ENCODE measurements at regions not wholly inside any gene's neighbourhood (a gene's known extent, or its start where the extent isn't known, plus 50 kb on each side); places are given as distances from the start of the nearest gene placed in this dataset.

DNA sequence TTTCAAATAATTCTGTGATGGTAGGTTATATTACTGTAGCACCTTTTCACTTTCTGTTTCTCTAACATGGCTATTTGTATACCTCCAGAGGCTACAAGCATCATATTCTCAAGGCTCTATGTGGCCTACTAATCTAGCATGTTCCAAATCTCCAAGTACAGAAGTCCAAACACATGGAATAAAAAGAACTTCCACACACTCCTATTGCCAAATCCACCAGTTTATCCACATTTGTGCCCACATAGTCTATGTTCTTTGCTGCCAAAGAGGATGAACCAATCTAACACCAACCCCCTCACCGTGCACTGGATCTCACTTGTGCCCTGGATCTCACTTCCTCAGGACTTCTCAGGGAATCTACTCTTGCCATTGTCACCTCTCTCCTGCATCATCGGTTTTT, 247.3 kb upstream of the RBBP8 start (continued):
- TF ChIP-seq, protein P1, sequence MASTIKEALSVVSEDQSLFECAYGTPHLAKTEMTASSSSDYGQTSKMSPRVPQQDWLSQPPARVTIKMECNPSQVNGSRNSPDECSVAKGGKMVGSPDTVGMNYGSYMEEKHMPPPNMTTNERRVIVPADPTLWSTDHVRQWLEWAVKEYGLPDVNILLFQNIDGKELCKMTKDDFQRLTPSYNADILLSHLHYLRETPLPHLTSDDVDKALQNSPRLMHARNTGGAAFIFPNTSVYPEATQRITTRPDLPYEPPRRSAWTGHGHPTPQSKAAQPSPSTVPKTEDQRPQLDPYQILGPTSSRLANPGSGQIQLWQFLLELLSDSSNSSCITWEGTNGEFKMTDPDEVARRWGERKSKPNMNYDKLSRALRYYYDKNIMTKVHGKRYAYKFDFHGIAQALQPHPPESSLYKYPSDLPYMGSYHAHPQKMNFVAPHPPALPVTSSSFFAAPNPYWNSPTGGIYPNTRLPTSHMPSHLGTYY (CRISPR knock-in tag; IDR thresholded peaks at IDR 0.05): no peak
- TF ChIP-seq ZNF416 (CRISPR knock-in tag; IDR thresholded peaks at IDR 0.05): no peak

DNA sequence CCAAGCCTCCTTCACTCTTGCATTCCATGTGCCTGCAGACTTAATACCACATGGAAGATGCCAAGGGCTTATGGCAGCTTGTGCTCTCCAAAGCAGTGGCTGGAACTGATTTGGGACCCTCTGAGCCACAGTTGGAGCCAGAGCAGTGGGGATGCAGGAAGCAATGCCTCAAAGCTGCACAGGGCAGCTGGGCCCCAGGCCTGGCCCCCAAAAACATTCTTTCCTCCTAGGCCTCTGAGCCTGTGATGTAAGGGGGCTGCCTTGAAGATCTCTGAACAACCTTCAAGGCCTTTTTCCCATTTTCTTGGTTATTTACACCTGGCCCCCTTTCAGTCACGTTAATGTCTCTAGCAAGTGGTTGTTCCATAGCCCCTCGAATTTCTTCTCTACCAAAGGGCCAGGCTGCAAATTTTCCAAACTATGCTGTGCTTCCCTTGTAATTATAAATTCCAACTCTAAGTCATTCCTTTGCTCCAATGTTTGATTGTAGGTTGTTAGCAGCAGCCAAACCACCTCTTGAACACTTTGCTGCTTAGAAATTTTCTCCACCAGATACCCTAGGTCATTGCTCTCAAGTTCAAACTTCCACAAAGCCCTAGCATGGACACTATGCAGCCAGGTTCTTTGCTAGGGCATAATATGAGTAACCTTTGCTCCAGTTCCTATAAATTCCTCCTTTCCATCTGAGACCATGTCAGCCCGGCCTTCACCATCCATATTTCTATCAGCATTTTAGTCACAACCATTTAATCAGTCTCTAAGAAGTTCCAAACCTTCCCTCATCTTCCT, 245.0 kb upstream of the RBBP8 start:
- no peak overlapping the region for H3K4me3 Mint-ChIP-seq
- H3K27ac Mint-ChIP-seq: no peak overlapping the region
- TF ChIP-seq, protein P2, sequence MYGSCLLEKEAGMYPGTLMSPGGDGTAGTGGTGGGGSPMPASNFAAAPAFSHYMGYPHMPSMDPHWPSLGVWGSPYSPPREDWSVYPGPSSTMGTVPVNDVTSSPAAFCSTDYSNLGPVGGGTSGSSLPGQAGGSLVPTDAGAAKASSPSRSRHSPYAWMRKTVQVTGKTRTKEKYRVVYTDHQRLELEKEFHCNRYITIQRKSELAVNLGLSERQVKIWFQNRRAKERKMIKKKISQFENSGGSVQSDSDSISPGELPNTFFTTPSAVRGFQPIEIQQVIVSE (CRISPR knock-in tag; IDR thresholded peaks at IDR 0.05; ENCODE audit: borderline replicate concordance): no peak
- TF ChIP-seq GTF2I (CRISPR knock-in tag; conservative IDR thresholded peaks at IDR 0.05) (no peak), NFYB (CRISPR knock-in tag; conservative IDR thresholded peaks at IDR 0.05; ENCODE audit: low read depth) (no peak), SMAD4 (CRISPR knock-in tag; IDR thresholded peaks at IDR 0.05) (no peak), SOX15 (CRISPR knock-in tag; IDR thresholded peaks at IDR 0.05) (no peak), ZNF416 (CRISPR knock-in tag; IDR thresholded peaks at IDR 0.05) (no peak), ZNF317 (CRISPR knock-in tag; IDR thresholded peaks at IDR 0.05; ENCODE audit: borderline replicate concordance, low read depth) (no peak)
- TF ChIP-seq, protein P3, sequence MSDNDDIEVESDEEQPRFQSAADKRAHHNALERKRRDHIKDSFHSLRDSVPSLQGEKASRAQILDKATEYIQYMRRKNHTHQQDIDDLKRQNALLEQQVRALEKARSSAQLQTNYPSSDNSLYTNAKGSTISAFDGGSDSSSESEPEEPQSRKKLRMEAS (CRISPR knock-in tag; IDR thresholded peaks at IDR 0.05): no peak
- TF ChIP-seq, protein P4, sequence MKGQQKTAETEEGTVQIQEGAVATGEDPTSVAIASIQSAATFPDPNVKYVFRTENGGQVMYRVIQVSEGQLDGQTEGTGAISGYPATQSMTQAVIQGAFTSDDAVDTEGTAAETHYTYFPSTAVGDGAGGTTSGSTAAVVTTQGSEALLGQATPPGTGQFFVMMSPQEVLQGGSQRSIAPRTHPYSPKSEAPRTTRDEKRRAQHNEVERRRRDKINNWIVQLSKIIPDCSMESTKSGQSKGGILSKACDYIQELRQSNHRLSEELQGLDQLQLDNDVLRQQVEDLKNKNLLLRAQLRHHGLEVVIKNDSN (CRISPR knock-in tag; IDR thresholded peaks at IDR 0.05): no peak
- TF ChIP-seq, protein P5, sequence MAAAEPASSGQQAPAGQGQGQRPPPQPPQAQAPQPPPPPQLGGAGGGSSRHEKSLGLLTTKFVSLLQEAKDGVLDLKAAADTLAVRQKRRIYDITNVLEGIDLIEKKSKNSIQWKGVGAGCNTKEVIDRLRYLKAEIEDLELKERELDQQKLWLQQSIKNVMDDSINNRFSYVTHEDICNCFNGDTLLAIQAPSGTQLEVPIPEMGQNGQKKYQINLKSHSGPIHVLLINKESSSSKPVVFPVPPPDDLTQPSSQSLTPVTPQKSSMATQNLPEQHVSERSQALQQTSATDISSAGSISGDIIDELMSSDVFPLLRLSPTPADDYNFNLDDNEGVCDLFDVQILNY (CRISPR knock-in tag; IDR thresholded peaks at IDR 0.05): no peak
- peaks cover 7% of the 10 kb centered on the region for H3K9me3 Mint-ChIP-seq
- peaks cover 7% of the 10 kb centered on the region; the same call in 1 of the 2 replicates for H3K27me3 Mint-ChIP-seq (ENCODE audit: low read depth)
- ChIA-PET POLR2A (no interaction called here), CTCF (no interaction called here)
- H3K4me1 Mint-ChIP-seq: peaks cover 14% of the 10 kb centered on the region
- peaks cover 9% of the 10 kb centered on the region for H3K36me3 Mint-ChIP-seq
- DNase-seq (ENCODE audit: low spot score) (no peak), ATAC-seq (no peak)

DNA sequence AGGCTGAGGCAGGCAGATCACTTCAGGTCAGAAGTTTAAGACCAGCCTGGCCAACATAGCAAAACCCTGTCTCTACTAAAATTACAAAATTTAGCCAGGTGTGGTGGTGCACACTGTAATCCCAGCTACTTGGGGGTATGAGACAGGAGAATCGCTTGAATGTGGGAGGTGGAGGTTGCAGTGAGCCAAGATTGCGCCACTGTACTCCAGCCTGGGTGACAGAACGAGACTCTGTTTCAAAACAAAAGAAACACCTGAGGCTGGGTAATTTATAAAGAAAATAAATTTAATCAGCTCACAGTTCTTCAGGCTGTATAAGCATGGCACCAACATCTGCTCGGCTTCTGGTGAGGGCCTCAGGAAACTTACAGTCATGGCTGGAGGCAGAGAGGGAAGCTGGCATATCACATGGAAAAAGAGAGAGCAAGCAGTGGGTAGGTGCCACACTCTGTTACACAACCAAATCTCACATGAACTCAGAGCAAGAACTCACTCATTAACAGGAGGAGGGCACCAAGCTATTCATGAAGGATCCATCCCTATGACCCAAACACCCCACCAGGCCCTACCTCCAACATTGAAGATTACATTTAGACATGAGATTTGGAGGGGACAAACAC, 244.1 kb upstream of the RBBP8 start:
- Mint-ChIP-seq H3K9me3 (peaks cover 7% of the 10 kb centered on the region), H3K4me1 (peaks cover 14% of the 10 kb centered on the region), H3K27me3 (ENCODE audit: low read depth) (peaks cover 3% of the 10 kb centered on the region; the same call in 1 of the 2 replicates), H3K4me3 (no peak overlapping the region), H3K27ac (no peak overlapping the region), H3K36me3 (peaks cover 9% of the 10 kb centered on the region)
- TF ChIP-seq, protein P6, sequence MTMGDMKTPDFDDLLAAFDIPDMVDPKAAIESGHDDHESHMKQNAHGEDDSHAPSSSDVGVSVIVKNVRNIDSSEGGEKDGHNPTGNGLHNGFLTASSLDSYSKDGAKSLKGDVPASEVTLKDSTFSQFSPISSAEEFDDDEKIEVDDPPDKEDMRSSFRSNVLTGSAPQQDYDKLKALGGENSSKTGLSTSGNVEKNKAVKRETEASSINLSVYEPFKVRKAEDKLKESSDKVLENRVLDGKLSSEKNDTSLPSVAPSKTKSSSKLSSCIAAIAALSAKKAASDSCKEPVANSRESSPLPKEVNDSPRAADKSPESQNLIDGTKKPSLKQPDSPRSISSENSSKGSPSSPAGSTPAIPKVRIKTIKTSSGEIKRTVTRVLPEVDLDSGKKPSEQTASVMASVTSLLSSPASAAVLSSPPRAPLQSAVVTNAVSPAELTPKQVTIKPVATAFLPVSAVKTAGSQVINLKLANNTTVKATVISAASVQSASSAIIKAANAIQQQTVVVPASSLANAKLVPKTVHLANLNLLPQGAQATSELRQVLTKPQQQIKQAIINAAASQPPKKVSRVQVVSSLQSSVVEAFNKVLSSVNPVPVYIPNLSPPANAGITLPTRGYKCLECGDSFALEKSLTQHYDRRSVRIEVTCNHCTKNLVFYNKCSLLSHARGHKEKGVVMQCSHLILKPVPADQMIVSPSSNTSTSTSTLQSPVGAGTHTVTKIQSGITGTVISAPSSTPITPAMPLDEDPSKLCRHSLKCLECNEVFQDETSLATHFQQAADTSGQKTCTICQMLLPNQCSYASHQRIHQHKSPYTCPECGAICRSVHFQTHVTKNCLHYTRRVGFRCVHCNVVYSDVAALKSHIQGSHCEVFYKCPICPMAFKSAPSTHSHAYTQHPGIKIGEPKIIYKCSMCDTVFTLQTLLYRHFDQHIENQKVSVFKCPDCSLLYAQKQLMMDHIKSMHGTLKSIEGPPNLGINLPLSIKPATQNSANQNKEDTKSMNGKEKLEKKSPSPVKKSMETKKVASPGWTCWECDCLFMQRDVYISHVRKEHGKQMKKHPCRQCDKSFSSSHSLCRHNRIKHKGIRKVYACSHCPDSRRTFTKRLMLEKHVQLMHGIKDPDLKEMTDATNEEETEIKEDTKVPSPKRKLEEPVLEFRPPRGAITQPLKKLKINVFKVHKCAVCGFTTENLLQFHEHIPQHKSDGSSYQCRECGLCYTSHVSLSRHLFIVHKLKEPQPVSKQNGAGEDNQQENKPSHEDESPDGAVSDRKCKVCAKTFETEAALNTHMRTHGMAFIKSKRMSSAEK (CRISPR knock-in tag; IDR thresholded peaks at IDR 0.05; ENCODE audit: borderline replicate concordance): no peak
- CTCF ChIA-PET: no interaction called here
- no peak for DNase-seq (ENCODE audit: low spot score)
- POLR2A ChIA-PET: no interaction called here
- ATAC-seq: no peak

All from WTC11 (cell line).